Heart left ventricle (tissue), 16 donors: ENCODE measurements at regions not wholly inside any gene's neighbourhood (a gene's known extent, or its start where the extent isn't known, plus 50 kb on each side); places are given as distances from the start of the nearest gene placed in this dataset.

Experiments used
- ATAC-seq, 4 donors: fragments of 200-7000 bp; cut with Tn5 transposase; one replicate each; pipeline ENCODE4 v1.9.1; 2020 to 2022; ENCODE audit warnings: moderate library complexity in 4 of 4, mild to moderate bottlenecking in 3 of 4, moderate number of reproducible peaks in 1 of 4
- DNase-seq, 5 donors: peaks; one replicate each; pipeline ENCODE4 v3.0.0-alpha.2; 2020
- H3K27ac ChIP-seq, 12 donors: fragments of 200-600 bp; sonication (generic) in 4 of 12; one replicate each; pipeline versions ENCODE4 v1.5.0 to v1.8.0; 2016 to 2022; ENCODE audit warnings: mild to moderate bottlenecking in 2 of 12
- H3K27me3 ChIP-seq, 9 donors: fragments of 200-600 bp; sonication (generic) in 2 of 9; one replicate each; pipeline versions ENCODE4 v1.5.1 to v1.8.0; 2016 to 2022; ENCODE audit warnings: mild to moderate bottlenecking in 3 of 9
- H3K36me3 ChIP-seq, 9 donors: fragments of 200-600 bp; sonication (generic) in 2 of 9; one replicate each; pipeline versions ENCODE4 v1.5.0 to v1.8.0; 2018 to 2022; ENCODE audit warnings: mild to moderate bottlenecking in 2 of 9
- H3K4me1 ChIP-seq, 12 donors: fragments of 200-600 bp; sonication (generic) in 4 of 12; one replicate each; pipeline versions ENCODE4 v1.5.0 to v1.8.0; 2016 to 2022; ENCODE audit warnings: mild to moderate bottlenecking in 3 of 12
- H3K4me3 ChIP-seq, 12 donors: fragments of 200-600 bp; sonication (generic) in 4 of 12; one replicate each; pipeline versions ENCODE4 v1.5.0 to v1.8.0; 2017 to 2022; ENCODE audit warnings: mild to moderate bottlenecking in 9 of 12, moderate library complexity in 4 of 12
- H3K9me3 ChIP-seq, 12 donors: fragments of 200-600 bp; sonication (generic) in 4 of 12; one replicate each; pipeline versions ENCODE4 v1.5.0 to v1.8.0; 2016 to 2022; ENCODE audit warnings: mild to moderate bottlenecking in 1 of 12
- POLR2A ChIP-seq, 2 donors: fragments of 450-650 bp; IDR thresholded peaks; one replicate each; pipeline ENCODE4 v1.6.1; 2017; ENCODE audit warnings: antibody characterized with exemption in 2 of 2, mild to moderate bottlenecking in 2 of 2, moderate library complexity in 2 of 2
- WGBS, 4 donors: extraction: QIAGEN DNeasy Blood & Tissue Kit in 2 of 4; methylation state at CpG; one replicate each; pipeline versions ENCODE4 v1.1.5 to v1.1.7; 2013 to 2018; 5-methylcytosine and 5-hydroxymethylcytosine counted together
- intact Hi-C, 10 donors: fragments of 100-400 bp; cut with DNase I; formaldehyde crosslinking; loops; one replicate each; pipeline versions ENCODE4 v1.11.1 to v1.14.2; 2022
- TF ChIP-seq, protein P1 (sequence below), 12 donors: fragments of 200-600 bp; sonication (generic) in 4 of 12; IDR thresholded peaks; one replicate each; pipeline versions ENCODE4 v1.5.0 to v1.8.0; 2018 to 2022; ENCODE audit warnings: antibody characterized with exemption in 12 of 12, mild to moderate bottlenecking in 5 of 12
- donor health status: ischemic (EF 13 %, LVEDD 7.1; RV severe dilation, severe dysfunction).
- donor health status: healthy with polysubstance abuse.
- donor health status: DM: no; HTN: yes; CAD: no.
- donor health status: DM: no; HTN: no; CAD: no.
- donor health status: ischemic (EF 25% LVEDD 6.9; RV normal size, moderate dysfunction).
- donor health status: ischemic (EF 25% LVEDD 5.7; RV mildly dilated, moderate dysfunction).
- donor health status: healthy.
- donor health status: DM: yes; HTN: yes; CAD: no.
- donor health status: ischemic (EF 35%, LVEDD 5.7; RV mildly dilated, moderate dysfunction).
- donor health status: nonischemic (EF 11% LVEDD 7.7; RV severe dilation, severe dysfunction).
- donor health status: DM: yes; HTN: yes; CAD: no.
- donor health status: PGD.
- donor health status: ischemic (EF 29% LVEDD 5.4; RV normal size, mild dysfunction).
- donor health status: nonischemic (EF 23%, LVEDD 6.1; RV moderate dilation, normal function).

DNA sequence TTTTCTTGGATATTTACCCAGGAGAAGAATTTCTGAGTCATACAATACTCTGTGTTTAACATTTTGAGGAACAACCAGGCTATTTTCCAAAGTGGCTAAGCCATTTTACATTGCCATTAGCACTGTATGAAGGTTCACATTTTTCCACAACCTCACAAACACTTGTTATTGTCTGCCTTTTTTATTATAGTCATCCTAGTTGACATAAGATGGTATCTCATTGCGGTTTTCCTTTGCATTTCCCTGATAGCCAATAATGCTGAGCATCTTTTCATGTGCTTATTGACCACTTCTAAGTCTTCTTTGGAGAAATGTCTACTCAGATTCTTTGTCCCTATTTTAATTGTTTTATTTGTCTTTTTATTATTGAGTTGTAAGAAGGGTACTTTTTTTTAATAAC lies 107.4 kb upstream of the CES5A start:
- H3K9me3 ChIP-seq: no peaks in the 10 kb centered on the region
- no peak for TF ChIP-seq POLR2A (IDR thresholded peaks at IDR 0.05)
- TF ChIP-seq, protein P1, sequence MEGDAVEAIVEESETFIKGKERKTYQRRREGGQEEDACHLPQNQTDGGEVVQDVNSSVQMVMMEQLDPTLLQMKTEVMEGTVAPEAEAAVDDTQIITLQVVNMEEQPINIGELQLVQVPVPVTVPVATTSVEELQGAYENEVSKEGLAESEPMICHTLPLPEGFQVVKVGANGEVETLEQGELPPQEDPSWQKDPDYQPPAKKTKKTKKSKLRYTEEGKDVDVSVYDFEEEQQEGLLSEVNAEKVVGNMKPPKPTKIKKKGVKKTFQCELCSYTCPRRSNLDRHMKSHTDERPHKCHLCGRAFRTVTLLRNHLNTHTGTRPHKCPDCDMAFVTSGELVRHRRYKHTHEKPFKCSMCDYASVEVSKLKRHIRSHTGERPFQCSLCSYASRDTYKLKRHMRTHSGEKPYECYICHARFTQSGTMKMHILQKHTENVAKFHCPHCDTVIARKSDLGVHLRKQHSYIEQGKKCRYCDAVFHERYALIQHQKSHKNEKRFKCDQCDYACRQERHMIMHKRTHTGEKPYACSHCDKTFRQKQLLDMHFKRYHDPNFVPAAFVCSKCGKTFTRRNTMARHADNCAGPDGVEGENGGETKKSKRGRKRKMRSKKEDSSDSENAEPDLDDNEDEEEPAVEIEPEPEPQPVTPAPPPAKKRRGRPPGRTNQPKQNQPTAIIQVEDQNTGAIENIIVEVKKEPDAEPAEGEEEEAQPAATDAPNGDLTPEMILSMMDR (IDR thresholded peaks at IDR 0.05): no peak
- 60 to 82% (median 73%) methylated on average over 1 of the region's 1 CpG for WGBS, 4 donors

DNA sequence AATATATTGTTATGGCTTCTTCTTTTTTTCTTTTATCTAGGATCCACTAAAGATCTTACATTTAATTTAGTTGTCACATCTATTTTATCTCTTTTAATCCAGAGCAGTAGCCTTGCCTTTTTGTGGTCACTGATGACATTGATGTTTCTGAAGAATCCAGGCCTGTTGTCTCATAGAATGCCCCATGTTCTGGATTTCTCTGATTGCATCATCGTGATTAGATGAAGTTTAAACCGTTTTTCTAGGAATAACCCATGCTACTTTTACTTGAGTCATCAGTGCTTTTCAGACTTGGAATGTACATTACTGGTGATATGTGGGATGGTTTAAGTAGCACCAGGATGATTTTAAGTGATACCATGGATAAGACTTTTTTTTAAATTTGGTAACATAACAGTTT lies 106.4 kb upstream of the CES5A start:
- H3K27me3 ChIP-seq: no peaks in the 10 kb centered on the region
- intact Hi-C loops: no loop called here
- no peak overlapping the region for H3K4me3 ChIP-seq
- no peak overlapping the region for H3K27ac ChIP-seq
- TF ChIP-seq, protein P1 (IDR thresholded peaks at IDR 0.05): no peak
- no peak for TF ChIP-seq POLR2A (IDR thresholded peaks at IDR 0.05)
- ATAC-seq (no peak), DNase-seq (no peak)
- 64 to 78% (median 76%) methylated on average over 2 of the region's 2 CpGs for WGBS, 4 donors
- no peaks in the 10 kb centered on the region for H3K4me1 ChIP-seq
- H3K36me3 ChIP-seq: no peaks in the 10 kb centered on the region
- H3K9me3 ChIP-seq: no peaks in the 10 kb centered on the region

More for the DNA sequence above, 107.4 kb upstream of the CES5A start:
- intact Hi-C loops: no loop called here
- no peaks in the 10 kb centered on the region for H3K4me1 ChIP-seq
- ATAC-seq: no peak
- no peak overlapping the region for H3K27ac ChIP-seq
- DNase-seq: no peak
- H3K4me3 ChIP-seq: no peak overlapping the region
- H3K27me3 ChIP-seq: no peaks in the 10 kb centered on the region
- no peaks in the 10 kb centered on the region for H3K36me3 ChIP-seq

DNA sequence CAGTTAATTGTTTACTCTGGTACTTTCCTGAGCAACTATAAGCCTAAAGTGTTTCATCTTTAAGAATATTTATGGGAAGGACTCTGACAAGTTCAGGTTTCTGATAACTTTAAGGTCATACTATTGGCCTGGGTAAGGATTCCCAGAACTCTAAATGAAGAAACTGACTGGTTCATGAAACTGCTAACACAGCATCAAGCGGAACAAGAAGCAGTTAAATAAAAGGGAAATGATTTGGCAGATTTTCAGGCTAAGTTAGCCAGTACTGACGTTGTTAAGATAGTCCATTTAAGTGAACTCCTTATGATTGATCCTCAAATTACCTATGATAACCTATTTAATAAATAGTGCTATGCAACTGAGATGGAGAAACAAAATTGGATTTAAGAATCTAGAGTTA lies 101.6 kb upstream of the CES5A start:
- Histone ChIP-seq H3K27me3 (no peaks in the 10 kb centered on the region), H3K36me3 (no peaks in the 10 kb centered on the region), H3K27ac (no peak overlapping the region), H3K4me3 (no peak overlapping the region), H3K4me1 (no peaks in the 10 kb centered on the region), H3K9me3 (no peaks in the 10 kb centered on the region)
- no peak for DNase-seq
- ATAC-seq: no peak
- 43 to 58% (median 48%) methylated on average over 2 of the region's 2 CpGs for WGBS, 4 donors
- intact Hi-C loops: no loop called here
- TF ChIP-seq, protein P1 (IDR thresholded peaks at IDR 0.05): no peak
- TF ChIP-seq POLR2A (IDR thresholded peaks at IDR 0.05): no peak

DNA sequence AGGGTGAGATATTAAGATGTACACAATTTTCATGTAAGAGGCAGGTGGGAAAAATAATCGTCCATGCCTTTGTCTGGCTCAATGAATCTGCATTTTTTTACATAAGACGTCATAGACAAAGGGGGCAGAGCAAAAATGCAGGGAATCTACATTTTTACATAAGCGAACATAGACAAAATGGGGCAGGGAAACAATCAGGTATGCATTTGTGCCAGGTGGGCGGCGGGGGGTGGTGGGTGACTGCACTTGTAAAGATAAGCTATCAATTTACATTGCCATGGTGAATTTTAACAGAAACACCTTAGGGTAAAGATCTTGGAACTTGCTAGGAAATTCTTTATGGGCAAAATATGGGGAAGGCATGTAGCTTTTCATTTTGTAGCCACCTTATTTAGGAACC lies 96.3 kb upstream of the CES5A start:
- TF ChIP-seq POLR2A (IDR thresholded peaks at IDR 0.05): no peak
- TF ChIP-seq, protein P1 (IDR thresholded peaks at IDR 0.05): no peak
- DNase-seq: no peak
- intact Hi-C loops: no loop called here
- no peak overlapping the region for H3K27ac ChIP-seq
- H3K27me3 ChIP-seq: no peaks in the 10 kb centered on the region
- no peaks in the 10 kb centered on the region for H3K4me1 ChIP-seq
- H3K36me3 ChIP-seq: no peaks in the 10 kb centered on the region
- H3K4me3 ChIP-seq: no peak overlapping the region
- H3K9me3 ChIP-seq: no peaks in the 10 kb centered on the region
- WGBS, 4 donors: 75 to 81% (median 76%) methylated on average over 5 of the region's 5 CpGs
- ATAC-seq: no peak
